IMR-90 (cell line): ENCODE measurements at regions not wholly inside any gene's neighbourhood (a gene's known extent, or its start where the extent isn't known, plus 50 kb on each side); places are given as distances from the start of the nearest gene placed in this dataset.

Experiments
- ATAC-seq: fragments of 200-7000 bp; cut with Tn5 transposase; 2 replicates; pipeline ENCODE4 v1.9.1; 2020; ENCODE audit warnings: low read depth, mild to moderate bottlenecking, moderate library complexity
- BruUV-seq: library from RNA; stranded (reverse); fragments of 400-500 nt; replicated peaks from 2 replicates; lab custom pipeline; 2021; lab: Mats Ljungman, UMichigan
- CTCF ChIA-PET: fragments of 300-600 bp; formaldehyde crosslinking; extraction: SDS; loops from one replicate; lab custom pipeline; 2021; ENCODE audit warnings: antibody characterized with exemption; lab: Yijun Ruan, JAX
- POLR2A ChIA-PET: fragments of 300-600 bp; sonication (Branson Sonifier 250); formaldehyde crosslinking; loops from one replicate; lab custom pipeline; 2022; ENCODE audit warnings: antibody characterized with exemption; ENCODE audit not compliant: unreplicated experiment; lab: Charles Lee
- DNase-seq: peaks from one replicate; pipeline ENCODE4 v3.0.0; 2013
- H2AFZ ChIP-seq: replicated peaks from 2 replicates; pipeline ENCODE3; 2013; ENCODE audit warnings: low read length, mild to moderate bottlenecking; ENCODE audit not compliant: poor library complexity
- H2AK5ac ChIP-seq: 2 replicates; pipeline ENCODE4 v1.6.1; 2013; ENCODE audit warnings: low read depth, low read length, inconsistent platforms
- H2AK9ac ChIP-seq: replicated peaks from 2 replicates; pipeline ENCODE3; 2013; ENCODE audit warnings: mild to moderate bottlenecking, low read depth, low read length, moderate library complexity; ENCODE audit not compliant: poor library complexity
- H2BK120ac ChIP-seq: 2 replicates; pipeline ENCODE4 v1.6.1; 2013; ENCODE audit warnings: low read depth, low read length, inconsistent platforms
- H2BK15ac ChIP-seq: 3 replicates; pipeline ENCODE4 v1.6.1; 2013; ENCODE audit warnings: low read depth, low read length, inconsistent platforms
- H2BK20ac ChIP-seq: 2 replicates; pipeline ENCODE4 v1.6.1; 2013; ENCODE audit warnings: low read depth, mild to moderate bottlenecking, inconsistent platforms, low read length, moderate library complexity
- H2BK5ac ChIP-seq: 2 replicates; pipeline ENCODE4 v1.6.1; 2013; ENCODE audit warnings: mild to moderate bottlenecking, low read depth, low read length, inconsistent platforms; ENCODE audit not compliant: poor library complexity, severe bottlenecking
- H3K14ac ChIP-seq: replicated peaks from 2 replicates; pipeline ENCODE4 v1.6.1; 2013; ENCODE audit warnings: low read depth, low read length, inconsistent platforms
- H3K18ac ChIP-seq: 2 replicates; pipeline ENCODE4 v1.6.1; 2013; ENCODE audit warnings: low read depth, low read length, control low read depth
- H3K23ac ChIP-seq: 2 replicates; pipeline ENCODE4 v1.6.1; 2013; ENCODE audit warnings: low read depth, low read length, inconsistent platforms
- H3K27ac ChIP-seq: 2 replicates; pipeline ENCODE4 v1.5.1; 2013; ENCODE audit warnings: mild to moderate bottlenecking, control low read depth, low read length; ENCODE audit not compliant: insufficient read depth
- H3K27me3 ChIP-seq: 2 replicates; pipeline ENCODE4 v1.6.1; 2013; ENCODE audit warnings: low read length; ENCODE audit not compliant: control insufficient read depth, insufficient read depth
- H3K36me3 ChIP-seq: 2 replicates; pipeline ENCODE4 v1.6.1; 2013; ENCODE audit warnings: low read length, mixed read lengths; ENCODE audit not compliant: control insufficient read depth, insufficient read depth
- H3K4ac ChIP-seq: 2 replicates; pipeline ENCODE4 v1.6.1; 2013; ENCODE audit warnings: low read depth, low read length, inconsistent platforms
- H3K4me1 ChIP-seq: 2 replicates; pipeline ENCODE4 v1.6.1; 2013; ENCODE audit warnings: low read length, mixed read lengths; ENCODE audit not compliant: control insufficient read depth, insufficient read depth
- H3K4me2 ChIP-seq: 2 replicates; pipeline ENCODE4 v1.6.1; 2013; ENCODE audit warnings: low read depth, mild to moderate bottlenecking, control low read depth, low read length, moderate library complexity
- H3K4me3 ChIP-seq: 2 replicates; pipeline ENCODE4 v1.5.1; 2013; ENCODE audit warnings: low read depth, mild to moderate bottlenecking, control low read depth, low read length, moderate library complexity; ENCODE audit not compliant: insufficient read depth
- H3K56ac ChIP-seq: 2 replicates; pipeline ENCODE4 v1.6.1; 2013; ENCODE audit warnings: low read length, inconsistent platforms; ENCODE audit not compliant: insufficient read depth; ENCODE audit errors: extremely low read depth
- H3K79me1 ChIP-seq, 2 experiments: 2 replicates each; pipeline ENCODE4 v1.6.1; 2013; ENCODE audit warnings: low read length in 2 of 2, inconsistent platforms in 1 of 2, low read depth in 1 of 2
- H3K9ac ChIP-seq: 2 replicates; pipeline ENCODE4 v1.6.1; 2013; ENCODE audit warnings: low read depth, low read length, control low read depth
- H3K9me1 ChIP-seq: 2 replicates; pipeline ENCODE4 v1.6.1; 2013; ENCODE audit warnings: low read length, inconsistent platforms; ENCODE audit not compliant: insufficient read depth
- H3K9me3 ChIP-seq: 2 replicates; pipeline ENCODE4 v1.6.1; 2013; ENCODE audit warnings: low read length; ENCODE audit not compliant: control insufficient read depth, insufficient read depth
- H4K20me1 ChIP-seq: 2 replicates; pipeline ENCODE4 v1.6.1; 2013; ENCODE audit warnings: low read length, inconsistent platforms; ENCODE audit not compliant: insufficient read depth
- H4K5ac ChIP-seq: 2 replicates; pipeline ENCODE4 v1.6.1; 2013; ENCODE audit warnings: mild to moderate bottlenecking, low read depth, low read length, control low read depth
- H4K8ac ChIP-seq, 2 experiments: 2 replicates each; pipeline ENCODE4 v1.6.1; 2013; ENCODE audit warnings: low read depth in 2 of 2, low read length in 2 of 2, control low read depth in 1 of 2, inconsistent platforms in 1 of 2
- H4K91ac ChIP-seq: 2 replicates; pipeline ENCODE4 v1.6.1; 2013; ENCODE audit warnings: low read depth, low read length, inconsistent platforms; ENCODE audit not compliant: insufficient read depth
- BHLHE40 ChIP-seq: fragments of 150-350 bp; IDR thresholded peaks from 2 replicates; pipeline ENCODE4 v1.6.1; 2016; ENCODE audit warnings: mild to moderate bottlenecking, low read depth, low read length
- CEBPB ChIP-seq: IDR thresholded peaks from 2 replicates; pipeline ENCODE4 v1.6.1; 2012; ENCODE audit warnings: low read depth, low read length, improper control_type of control experiment
- CHD1 ChIP-seq: IDR thresholded peaks from 2 replicates; pipeline ENCODE4 v1.6.1; 2012; ENCODE audit warnings: low read depth, low read length, improper control_type of control experiment
- FOS ChIP-seq: fragments of 150-350 bp; IDR thresholded peaks from 2 replicates; pipeline ENCODE4 v1.6.1; 2016; ENCODE audit warnings: low read depth, low read length
- MAFK ChIP-seq: IDR thresholded peaks from 2 replicates; pipeline ENCODE4 v1.6.1; 2012; ENCODE audit warnings: low read depth, low read length, improper control_type of control experiment
- MAZ ChIP-seq: IDR thresholded peaks from 2 replicates; pipeline ENCODE4 v1.6.1; 2012; ENCODE audit warnings: low read depth, mild to moderate bottlenecking, low read length, improper control_type of control experiment, moderate library complexity, borderline replicate concordance
- MXI1 ChIP-seq: IDR thresholded peaks from 2 replicates; pipeline ENCODE4 v1.6.1; 2012; ENCODE audit warnings: low read depth, mild to moderate bottlenecking, low read length, moderate library complexity, borderline replicate concordance
- NFE2L2 ChIP-seq: fragments of 150-350 bp; IDR thresholded peaks from 2 replicates; pipeline ENCODE4 v1.6.1; 2016; ENCODE audit warnings: low read depth, mild to moderate bottlenecking, low read length
- RAD21 ChIP-seq: IDR thresholded peaks from 2 replicates; pipeline ENCODE4 v1.6.1; 2012; ENCODE audit warnings: low read length, improper control_type of control experiment
- RCOR1 ChIP-seq: IDR thresholded peaks from 2 replicates; pipeline ENCODE4 v1.6.1; 2012; ENCODE audit warnings: mild to moderate bottlenecking, low read length, improper control_type of control experiment; ENCODE audit not compliant: insufficient replicate concordance
- RFX5 ChIP-seq: IDR thresholded peaks from 2 replicates; pipeline ENCODE4 v1.8.0; 2012; ENCODE audit warnings: low read depth, mild to moderate bottlenecking, low read length, moderate library complexity
- SMC3 ChIP-seq: fragments of 150-350 bp; IDR thresholded peaks from 2 replicates; pipeline ENCODE4 v1.6.1; 2016; ENCODE audit warnings: low read depth, mild to moderate bottlenecking, antibody characterized with exemption, low read length, moderate library complexity
- WGBS, 2 experiments: methylation state at CpG; one replicate each; pipeline versions ENCODE4 v1.1.5 to v1.1.7; 2013; ENCODE audit warnings: missing lambda C conversion rate in 2 of 2; ENCODE audit not compliant: insufficient read length in 1 of 2; ENCODE audit errors: extremely low coverage in 2 of 2; 5-methylcytosine and 5-hydroxymethylcytosine counted together
- dilution Hi-C: fragments of 300-500 bp; cut with HindIII; formaldehyde crosslinking; loops from one replicate; pipeline ENCODE4 v1.14.3; 2018; ENCODE audit warnings: low sequenced_read_pairs; ENCODE audit not compliant: unreplicated experiment
- in situ Hi-C: fragments of 300-500 bp; cut with MboI; formaldehyde crosslinking; loops from 3 replicates; pipeline ENCODE4 v1.14.3; 2019; ENCODE audit warnings: low sequenced_read_pairs, inconsistent platforms, mixed read lengths
- intact Hi-C: fragments of 100-400 bp; cut with micrococcal nuclease; formaldehyde crosslinking; loops from 2 replicates; pipeline ENCODE4 v1.10.0; 2022
- TF ChIP-seq, protein P1 (sequence below): conservative IDR thresholded peaks from 2 replicates; pipeline ENCODE4 v1.5.1; 2012; ENCODE audit warnings: mild to moderate bottlenecking, low read depth, low read length, improper control_type of control experiment
- TF ChIP-seq, protein P2 (sequence below): fragments of 150-350 bp; IDR thresholded peaks from 2 replicates; pipeline ENCODE4 v1.6.1; 2017; ENCODE audit warnings: mild to moderate bottlenecking, antibody characterized with exemption, low read length, low read depth
- TF ChIP-seq, protein P3 (sequence below): fragments of 150-350 bp; IDR thresholded peaks from 2 replicates; pipeline ENCODE4 v1.6.1; 2016; ENCODE audit warnings: low read depth, mild to moderate bottlenecking, low read length, moderate library complexity, borderline replicate concordance

GRCh38 chr10:4016214-4016740 lies 231.3 kb upstream of the KLF6 start:
- Histone ChIP-seq H2BK20ac (no peak overlapping the region), H3K27ac (no peak overlapping the region), H3K27me3 (no peaks in the 10 kb centered on the region), H3K56ac (no peak overlapping the region), H3K18ac (no peak overlapping the region), H3K4me1 (no peaks in the 10 kb centered on the region), H4K8ac (no peak overlapping the region), H2BK120ac (no peak overlapping the region), H4K91ac (no peak overlapping the region), H3K4me3 (no peak overlapping the region), H2BK5ac (no peak overlapping the region), H3K14ac (no peak overlapping the region), H4K20me1 (no peaks in the 10 kb centered on the region), H3K9ac (no peak overlapping the region), H3K79me1 (no peaks in the 10 kb centered on the region), H4K5ac (no peak overlapping the region), H2AK5ac (no peak overlapping the region), H3K9me3 (no peaks in the 10 kb centered on the region), H3K9me1 (no peaks in the 10 kb centered on the region), H2AFZ (no peak overlapping the region), H3K4ac (no peak overlapping the region), H3K4me2 (no peak overlapping the region), H2BK15ac (no peak overlapping the region), H2AK9ac (no peak overlapping the region), H3K36me3 (no peaks in the 10 kb centered on the region), H3K23ac (no peak overlapping the region)
- intact Hi-C loops (no loop called here), in situ Hi-C loops (no loop called here), dilution Hi-C loops (no loop called here)
- ChIA-PET POLR2A (no interaction called here), CTCF (interaction anchor here (1.4 kb wide), 1 partner anchor 20 kb away, joined by 5 read pairs; no protein-coding TSS in a partner anchor)
- TF ChIP-seq FOS, result no peak
- TF ChIP-seq MAFK, result no peak
- TF ChIP-seq SMC3, result no peak
- no peak for TF ChIP-seq BHLHE40
- no peak for TF ChIP-seq CEBPB
- TF ChIP-seq CHD1, result no peak
- TF ChIP-seq, protein P1, sequence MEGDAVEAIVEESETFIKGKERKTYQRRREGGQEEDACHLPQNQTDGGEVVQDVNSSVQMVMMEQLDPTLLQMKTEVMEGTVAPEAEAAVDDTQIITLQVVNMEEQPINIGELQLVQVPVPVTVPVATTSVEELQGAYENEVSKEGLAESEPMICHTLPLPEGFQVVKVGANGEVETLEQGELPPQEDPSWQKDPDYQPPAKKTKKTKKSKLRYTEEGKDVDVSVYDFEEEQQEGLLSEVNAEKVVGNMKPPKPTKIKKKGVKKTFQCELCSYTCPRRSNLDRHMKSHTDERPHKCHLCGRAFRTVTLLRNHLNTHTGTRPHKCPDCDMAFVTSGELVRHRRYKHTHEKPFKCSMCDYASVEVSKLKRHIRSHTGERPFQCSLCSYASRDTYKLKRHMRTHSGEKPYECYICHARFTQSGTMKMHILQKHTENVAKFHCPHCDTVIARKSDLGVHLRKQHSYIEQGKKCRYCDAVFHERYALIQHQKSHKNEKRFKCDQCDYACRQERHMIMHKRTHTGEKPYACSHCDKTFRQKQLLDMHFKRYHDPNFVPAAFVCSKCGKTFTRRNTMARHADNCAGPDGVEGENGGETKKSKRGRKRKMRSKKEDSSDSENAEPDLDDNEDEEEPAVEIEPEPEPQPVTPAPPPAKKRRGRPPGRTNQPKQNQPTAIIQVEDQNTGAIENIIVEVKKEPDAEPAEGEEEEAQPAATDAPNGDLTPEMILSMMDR, result no peak
- no peak for TF ChIP-seq MXI1
- TF ChIP-seq NFE2L2, result no peak
- no peak for TF ChIP-seq RAD21
- TF ChIP-seq, protein P2, sequence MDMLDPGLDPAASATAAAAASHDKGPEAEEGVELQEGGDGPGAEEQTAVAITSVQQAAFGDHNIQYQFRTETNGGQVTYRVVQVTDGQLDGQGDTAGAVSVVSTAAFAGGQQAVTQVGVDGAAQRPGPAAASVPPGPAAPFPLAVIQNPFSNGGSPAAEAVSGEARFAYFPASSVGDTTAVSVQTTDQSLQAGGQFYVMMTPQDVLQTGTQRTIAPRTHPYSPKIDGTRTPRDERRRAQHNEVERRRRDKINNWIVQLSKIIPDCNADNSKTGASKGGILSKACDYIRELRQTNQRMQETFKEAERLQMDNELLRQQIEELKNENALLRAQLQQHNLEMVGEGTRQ, result no peak
- no peak for TF ChIP-seq RFX5
- TF ChIP-seq RCOR1, result no peak
- TF ChIP-seq, protein P3, sequence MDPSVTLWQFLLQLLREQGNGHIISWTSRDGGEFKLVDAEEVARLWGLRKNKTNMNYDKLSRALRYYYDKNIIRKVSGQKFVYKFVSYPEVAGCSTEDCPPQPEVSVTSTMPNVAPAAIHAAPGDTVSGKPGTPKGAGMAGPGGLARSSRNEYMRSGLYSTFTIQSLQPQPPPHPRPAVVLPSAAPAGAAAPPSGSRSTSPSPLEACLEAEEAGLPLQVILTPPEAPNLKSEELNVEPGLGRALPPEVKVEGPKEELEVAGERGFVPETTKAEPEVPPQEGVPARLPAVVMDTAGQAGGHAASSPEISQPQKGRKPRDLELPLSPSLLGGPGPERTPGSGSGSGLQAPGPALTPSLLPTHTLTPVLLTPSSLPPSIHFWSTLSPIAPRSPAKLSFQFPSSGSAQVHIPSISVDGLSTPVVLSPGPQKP, result no peak
- TF ChIP-seq MAZ, result no peak
- BruUV-seq, result no TSS peak
- 80% methylated on average over 2 of the region's 10 CpGs; no CpG with 5 or more reads in 1 of the 2 experiments for WGBS, 2 experiments
- DNase-seq (no peak), ATAC-seq (no peak)
